ENCODE measurements at regions not wholly inside any gene's neighbourhood (a gene's known extent, or its start where the extent isn't known, plus 50 kb on each side); places are given as distances from the start of the nearest gene placed in this dataset.

DNA sequence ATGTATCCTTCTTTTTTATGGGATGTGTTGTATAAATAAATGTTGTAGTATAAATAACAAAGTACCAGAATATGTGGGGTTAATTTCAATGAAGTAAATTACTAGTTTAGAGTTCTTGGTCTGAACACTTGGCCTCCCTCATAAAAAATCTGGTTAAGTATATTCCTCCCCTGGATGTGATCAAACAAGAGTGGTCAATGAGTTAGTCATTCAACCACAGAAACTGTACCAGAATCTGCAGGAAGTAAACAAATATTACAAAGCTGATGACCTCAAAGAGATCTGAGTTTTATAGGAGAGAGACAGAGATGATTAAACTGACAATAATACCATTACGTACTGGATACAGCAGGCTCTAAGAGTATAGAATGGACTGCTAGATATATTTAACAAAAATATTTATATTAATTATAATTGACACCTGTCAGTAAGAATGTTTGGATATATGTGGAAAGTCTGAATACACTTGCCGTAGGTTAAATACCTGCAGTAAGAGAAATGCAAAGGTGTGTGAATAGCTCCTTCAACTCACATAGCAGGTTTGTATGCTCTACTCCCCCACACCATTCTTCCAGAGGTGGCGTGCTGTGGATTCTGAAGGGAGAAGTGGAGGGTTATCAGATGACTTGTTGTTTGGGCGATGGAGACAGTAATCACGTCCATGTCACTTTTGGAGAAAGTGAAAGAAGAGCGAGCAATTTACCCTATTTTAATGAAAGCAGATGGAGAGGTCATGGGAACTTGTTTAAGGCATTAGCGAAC is 108.3 kb upstream of the LRATD1 start:
- H3K4me3 ChIP-seq (replicated peaks; ENCODE audit: low read depth, low read length), result no peak overlapping the region
- TF ChIP-seq, protein P1, sequence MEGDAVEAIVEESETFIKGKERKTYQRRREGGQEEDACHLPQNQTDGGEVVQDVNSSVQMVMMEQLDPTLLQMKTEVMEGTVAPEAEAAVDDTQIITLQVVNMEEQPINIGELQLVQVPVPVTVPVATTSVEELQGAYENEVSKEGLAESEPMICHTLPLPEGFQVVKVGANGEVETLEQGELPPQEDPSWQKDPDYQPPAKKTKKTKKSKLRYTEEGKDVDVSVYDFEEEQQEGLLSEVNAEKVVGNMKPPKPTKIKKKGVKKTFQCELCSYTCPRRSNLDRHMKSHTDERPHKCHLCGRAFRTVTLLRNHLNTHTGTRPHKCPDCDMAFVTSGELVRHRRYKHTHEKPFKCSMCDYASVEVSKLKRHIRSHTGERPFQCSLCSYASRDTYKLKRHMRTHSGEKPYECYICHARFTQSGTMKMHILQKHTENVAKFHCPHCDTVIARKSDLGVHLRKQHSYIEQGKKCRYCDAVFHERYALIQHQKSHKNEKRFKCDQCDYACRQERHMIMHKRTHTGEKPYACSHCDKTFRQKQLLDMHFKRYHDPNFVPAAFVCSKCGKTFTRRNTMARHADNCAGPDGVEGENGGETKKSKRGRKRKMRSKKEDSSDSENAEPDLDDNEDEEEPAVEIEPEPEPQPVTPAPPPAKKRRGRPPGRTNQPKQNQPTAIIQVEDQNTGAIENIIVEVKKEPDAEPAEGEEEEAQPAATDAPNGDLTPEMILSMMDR (IDR thresholded peaks at IDR 0.05; ENCODE audit: low read length, missing control alignments), result no peak
- DNase-seq (ENCODE audit: low read depth), result peak; percentile 1

DNA sequence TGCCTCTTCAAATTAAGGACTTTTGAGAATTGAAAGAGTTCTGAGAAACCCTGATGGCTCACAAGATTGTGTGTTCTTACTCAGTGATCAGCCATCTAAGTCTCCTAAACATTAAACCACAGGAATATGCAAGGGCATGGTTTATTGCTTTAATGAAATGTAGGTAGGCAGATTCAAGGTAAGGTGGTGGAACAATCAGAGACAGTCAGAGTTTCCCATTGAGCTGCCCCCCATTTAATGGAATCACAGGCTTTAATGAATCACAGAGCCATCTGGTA is 107.8 kb upstream of the LRATD1 start:
- no peak overlapping the region for H3K4me3 ChIP-seq (replicated peaks; ENCODE audit: low read depth, low read length)
- DNase-seq (ENCODE audit: low read depth), result no peak
- TF ChIP-seq, protein P1 (IDR thresholded peaks at IDR 0.05; ENCODE audit: low read length, missing control alignments), result no peak

DNA sequence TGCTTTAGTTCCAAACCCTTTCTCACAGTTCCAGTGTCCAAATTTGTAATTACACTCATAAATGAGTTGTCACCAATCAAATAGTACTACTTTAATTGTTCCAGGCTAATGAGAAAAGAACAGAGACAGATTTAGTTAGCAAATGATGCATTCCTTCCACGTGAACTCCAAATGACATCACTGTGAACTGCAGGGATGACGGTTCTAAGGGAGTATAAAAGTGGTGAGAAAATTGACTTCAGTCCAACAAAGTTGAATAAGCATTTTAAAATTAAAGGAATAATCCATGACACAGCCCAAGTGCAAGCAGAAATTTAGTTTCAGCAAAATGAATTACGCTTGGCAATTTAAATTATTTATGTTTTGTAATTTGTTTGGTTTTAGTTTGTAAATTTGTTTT is 102.0 kb upstream of the LRATD1 start:
- DNase-seq (ENCODE audit: low read depth), result no peak
- H3K4me3 ChIP-seq (replicated peaks; ENCODE audit: low read depth, low read length), result no peak overlapping the region
- TF ChIP-seq, protein P1 (IDR thresholded peaks at IDR 0.05; ENCODE audit: low read length, missing control alignments), result no peak

DNA sequence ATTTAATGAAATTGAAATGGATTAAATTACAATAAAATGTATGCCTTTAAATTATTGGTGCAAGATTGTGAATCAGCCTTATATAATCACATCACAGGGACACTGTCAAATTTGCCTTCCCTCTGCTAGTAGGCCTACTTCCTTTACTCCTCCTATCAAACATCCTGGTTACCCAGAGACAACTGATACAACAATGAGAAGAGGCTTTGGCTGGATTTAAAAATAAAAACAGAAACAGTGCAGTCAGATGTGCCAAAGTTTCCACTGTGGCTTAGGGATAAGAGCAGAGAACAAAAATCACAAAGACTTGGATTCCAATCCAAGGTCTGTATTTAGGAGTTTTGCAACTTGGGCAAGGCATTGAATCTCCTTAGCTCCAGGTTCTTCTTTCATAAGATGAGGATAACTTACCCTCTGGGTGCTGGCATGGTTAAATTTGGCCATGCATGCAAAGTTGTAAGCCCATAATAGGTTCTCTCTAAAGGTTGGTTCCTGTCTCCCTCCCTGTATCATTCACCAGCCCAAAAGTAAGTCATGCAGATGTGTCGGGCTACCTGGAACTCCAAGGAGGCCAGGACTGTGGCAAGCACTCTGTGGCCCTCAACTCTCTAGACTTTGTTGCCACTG is 99.3 kb upstream of the LRATD1 start:
- no peak overlapping the region for H3K4me3 ChIP-seq (replicated peaks; ENCODE audit: low read depth, low read length)
- TF ChIP-seq, protein P1 (IDR thresholded peaks at IDR 0.05; ENCODE audit: low read length, missing control alignments), result no peak
- no peak for DNase-seq (ENCODE audit: low read depth)

DNA sequence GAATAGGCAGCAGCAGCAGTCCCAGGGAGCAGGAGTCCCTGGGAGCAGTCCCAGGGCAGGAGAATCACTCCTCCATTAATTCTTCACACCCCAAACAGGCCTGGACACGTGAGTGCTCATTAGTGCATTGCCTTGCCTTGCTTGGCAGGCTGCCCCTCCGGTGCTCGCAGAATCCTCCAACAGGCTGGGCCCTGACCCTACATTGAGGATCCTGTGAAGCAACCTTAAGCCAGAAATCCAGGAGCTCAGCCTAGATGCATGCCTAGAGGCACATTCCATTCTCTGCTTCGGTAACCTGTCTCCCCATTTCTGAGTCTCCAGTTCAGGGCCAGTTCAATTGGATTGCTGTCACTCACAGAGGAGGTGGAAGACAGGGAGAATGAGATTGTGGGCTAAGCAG is 97.4 kb upstream of the LRATD1 start:
- no peak overlapping the region for H3K4me3 ChIP-seq (replicated peaks; ENCODE audit: low read depth, low read length)
- TF ChIP-seq, protein P1 (IDR thresholded peaks at IDR 0.05; ENCODE audit: low read length, missing control alignments), result no peak
- DNase-seq (ENCODE audit: low read depth), result no peak

DNA sequence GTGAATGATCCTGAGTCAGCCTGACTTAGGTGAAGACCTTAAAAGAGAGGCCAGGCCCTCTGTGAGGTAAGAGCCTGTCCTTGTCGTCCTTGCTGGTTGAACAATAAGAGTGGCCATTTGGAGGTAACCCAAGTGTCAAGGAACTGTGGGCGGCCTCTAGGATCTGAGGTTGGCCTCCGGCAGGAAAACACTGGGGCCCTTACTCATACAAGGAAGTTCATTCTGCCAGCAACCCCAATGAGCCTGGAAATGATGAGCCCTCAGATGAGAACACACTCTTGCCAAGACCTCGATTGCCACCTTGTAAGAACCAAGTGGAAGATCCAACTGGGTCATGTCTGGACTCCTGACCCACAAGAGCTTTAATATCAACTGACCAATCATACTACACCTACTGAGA is 95.5 kb upstream of the LRATD1 start:
- TF ChIP-seq, protein P1 (IDR thresholded peaks at IDR 0.05; ENCODE audit: low read length, missing control alignments), result no peak
- no peak overlapping the region for H3K4me3 ChIP-seq (replicated peaks; ENCODE audit: low read depth, low read length)
- no peak for DNase-seq (ENCODE audit: low read depth)

DNA sequence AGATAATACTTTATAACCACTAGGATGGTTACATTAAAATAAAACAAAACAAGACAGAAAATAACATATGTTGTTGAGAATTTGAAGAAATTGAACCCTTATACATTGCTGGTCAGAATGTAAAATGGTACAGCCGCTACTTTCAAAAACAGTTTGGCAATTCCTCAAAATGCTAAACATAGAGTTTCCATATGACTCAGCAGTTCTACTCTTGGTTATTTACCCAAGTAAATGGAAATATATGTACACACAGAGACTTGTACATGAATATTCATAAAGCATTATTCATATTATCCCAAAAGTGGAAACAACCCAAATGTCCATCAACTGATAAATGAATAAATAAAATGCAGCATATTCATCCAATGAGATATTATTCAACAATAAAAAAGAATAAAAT is 92.5 kb upstream of the LRATD1 start:
- no peak for DNase-seq (ENCODE audit: low read depth)
- H3K4me3 ChIP-seq (replicated peaks; ENCODE audit: low read depth, low read length), result no peak overlapping the region
- TF ChIP-seq, protein P1 (IDR thresholded peaks at IDR 0.05; ENCODE audit: low read length, missing control alignments), result no peak
